Dermis microvascular lymphatic vessel endothelial cell (primary cell): ENCODE measurements at regions not wholly inside any gene's neighbourhood (a gene's known extent, or its start where the extent isn't known, plus 50 kb on each side); places are given as distances from the start of the nearest gene placed in this dataset.
"Not testable (repeated sequence)": the region's sequence is repeated elsewhere in the genome, so short reads cannot be mapped to it uniquely, and the experiment has no call there.

Source experiments
- DNase-seq, 2 donors: peaks; one replicate each; pipeline versions ENCODE4 v3.0.0 to v3.0.0-alpha.2; 2010; ENCODE audit warnings: low read depth in 2 of 2

DNA sequence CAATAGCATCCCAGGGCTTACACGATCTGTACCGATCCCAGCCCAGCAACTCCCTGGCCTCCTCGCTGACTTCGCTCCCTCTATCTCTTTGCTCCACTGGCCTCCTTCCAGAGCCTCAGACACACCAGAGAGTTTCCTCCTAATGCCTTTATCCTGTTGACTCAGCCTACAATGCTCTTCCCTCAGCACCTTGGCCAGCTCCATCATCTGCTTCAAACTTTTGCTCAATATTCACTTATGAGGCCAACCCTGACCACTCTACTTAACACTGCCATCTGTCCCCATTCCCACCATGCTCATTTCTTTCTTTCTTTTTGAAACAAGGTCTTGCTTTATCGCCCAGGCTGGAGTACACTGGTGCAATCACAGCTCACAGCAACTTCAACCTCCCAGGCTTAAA, 180.9 kb downstream of the CEP170 start:
- not testable (repeated sequence) for DNase-seq

DNA sequence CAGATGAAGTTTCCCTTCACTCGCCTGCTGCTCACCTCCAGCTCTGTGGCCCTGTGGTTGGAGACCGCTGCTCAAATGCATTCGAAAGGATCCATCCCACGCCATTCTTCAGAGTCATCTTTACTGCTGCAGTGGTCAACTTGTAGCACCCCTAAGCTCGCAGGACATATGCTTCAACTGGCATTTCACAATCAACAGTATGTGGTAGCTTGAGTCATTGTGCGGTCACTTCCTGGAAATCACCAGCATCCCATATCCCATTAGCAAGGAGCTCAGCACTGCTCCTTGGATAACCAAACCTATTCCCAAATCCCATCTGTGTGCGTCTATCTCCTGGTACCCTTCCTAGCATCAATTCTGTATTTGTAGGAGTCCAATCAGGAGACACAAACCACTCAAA, 188.0 kb downstream of the CEP170 start:
- not testable (repeated sequence) for DNase-seq

DNA sequence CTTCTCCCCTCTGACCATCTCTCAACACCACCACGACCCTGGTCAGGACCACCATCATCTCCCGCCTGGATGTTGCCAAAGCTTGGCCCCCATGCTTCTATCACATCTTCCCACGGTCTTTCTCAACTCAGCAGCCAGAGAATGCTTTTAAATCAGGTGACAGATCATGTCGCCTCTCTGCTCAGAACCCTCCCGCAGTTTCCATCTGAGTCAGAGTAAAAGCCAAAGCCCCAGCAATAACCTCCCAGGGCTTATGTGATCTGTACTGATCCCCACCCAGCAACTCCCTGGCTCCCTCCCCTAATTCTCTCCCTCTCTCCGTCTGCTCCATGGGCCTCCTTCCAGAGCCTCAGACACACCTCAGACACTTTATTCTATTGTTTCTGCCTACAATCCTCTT, 193.1 kb downstream of the CEP170 start:
- DNase-seq: not testable (repeated sequence)

DNA sequence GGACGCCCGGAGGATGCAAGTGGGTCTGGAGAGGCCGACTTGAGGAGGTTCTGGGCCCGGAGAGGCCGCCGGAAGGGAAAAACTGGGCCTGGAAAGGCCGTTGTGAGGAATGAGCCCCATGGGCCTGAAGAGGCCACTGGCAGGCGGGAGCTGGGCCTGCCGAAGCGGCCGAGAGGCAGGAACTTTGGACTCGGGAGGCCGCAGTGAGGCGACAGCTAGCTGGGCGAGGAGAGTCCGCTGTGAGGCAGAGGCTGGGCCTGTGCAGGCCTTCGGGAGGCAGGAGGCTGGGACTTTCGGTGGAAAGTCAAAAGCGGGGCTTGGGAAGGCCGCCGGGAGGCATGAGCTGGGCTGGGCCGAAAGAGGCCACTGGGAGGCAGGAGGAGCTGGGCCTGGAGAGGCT, 199.6 kb downstream of the CEP170 start:
- not testable (repeated sequence) for DNase-seq

DNA sequence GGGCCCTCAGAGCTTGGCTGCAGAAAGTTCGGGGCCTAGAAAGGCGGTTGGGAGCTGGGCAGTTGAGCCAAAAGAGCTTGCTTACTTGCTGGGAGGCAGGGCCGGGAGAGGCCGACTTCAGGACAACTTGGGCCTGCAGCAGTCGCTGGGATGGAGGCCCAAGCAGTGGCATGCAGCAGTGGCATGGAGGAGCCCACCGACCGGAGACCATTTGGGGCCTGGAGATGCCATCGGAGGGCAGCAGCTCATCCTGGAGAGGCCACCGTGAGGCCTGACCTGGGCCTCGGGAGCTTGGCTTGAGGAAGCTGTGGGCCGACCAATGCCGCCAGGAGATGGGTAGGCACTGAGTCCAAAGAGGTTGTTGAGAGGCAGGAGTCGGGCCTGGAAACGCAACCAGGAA, 200.0 kb downstream of the CEP170 start:
- DNase-seq: not testable (repeated sequence)

DNA sequence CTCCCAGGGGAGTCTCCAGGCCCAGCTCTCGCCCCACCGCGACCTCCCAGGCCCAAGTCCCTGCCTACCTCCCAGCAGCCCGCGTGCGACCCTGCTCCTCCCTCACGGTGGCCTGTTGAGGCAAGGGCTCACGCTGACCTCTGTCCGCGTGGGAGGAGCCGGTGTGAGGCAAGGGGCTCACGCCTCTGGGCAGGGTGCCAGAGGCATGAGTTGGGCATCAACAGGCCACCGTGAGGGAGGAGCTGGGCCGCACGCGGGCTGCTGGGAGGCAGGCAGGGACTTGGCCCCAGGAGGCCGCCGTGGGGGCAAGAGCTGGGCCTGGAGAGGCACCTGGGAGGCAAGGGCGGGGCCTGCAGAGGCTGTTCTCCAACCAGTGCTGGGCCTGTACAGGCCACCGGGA, 200.4 kb downstream of the CEP170 start:
- DNase-seq: not testable (repeated sequence)

DNA sequence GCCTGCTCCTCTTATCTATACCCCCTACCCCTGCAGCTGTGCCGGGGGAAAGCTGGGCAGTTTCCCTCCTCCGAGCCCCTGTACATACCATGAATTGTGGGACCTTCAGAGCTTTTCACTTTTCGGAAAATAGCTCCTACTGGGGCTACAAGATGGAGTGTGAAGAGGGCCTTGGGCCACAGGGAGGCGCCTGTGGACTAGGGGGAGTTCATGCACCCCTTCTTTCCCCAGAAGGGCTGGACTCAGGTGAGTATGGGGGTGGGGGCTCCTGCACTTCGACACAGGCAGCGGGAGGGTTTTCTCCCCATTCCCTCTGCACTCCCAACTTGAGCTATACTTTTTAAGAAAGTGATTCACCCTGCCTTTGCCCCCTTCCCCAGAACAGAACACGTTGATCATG, 202.0 kb downstream of the CEP170 start:
- DNase-seq: not testable (repeated sequence)

DNA sequence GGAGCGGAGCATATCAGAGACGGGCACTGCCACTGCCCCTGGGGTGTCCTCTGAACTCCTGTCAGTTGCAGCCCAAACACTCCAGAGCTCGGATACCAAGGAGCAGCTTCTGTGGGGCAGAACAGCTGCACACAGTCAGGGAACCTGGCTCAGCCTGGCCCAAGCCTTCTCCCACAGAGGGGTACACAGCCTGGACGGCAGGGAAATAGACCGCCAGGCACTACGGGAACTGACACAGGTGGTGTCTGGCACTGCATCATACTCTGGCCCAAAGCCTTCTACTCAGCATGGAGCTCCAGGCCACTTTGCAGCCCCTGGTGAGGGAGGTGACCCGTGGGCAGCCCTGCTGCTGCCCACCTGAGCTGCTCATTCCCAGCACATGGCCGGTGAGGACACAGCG, 204.5 kb downstream of the CEP170 start:
- DNase-seq: not testable (repeated sequence)

DNA sequence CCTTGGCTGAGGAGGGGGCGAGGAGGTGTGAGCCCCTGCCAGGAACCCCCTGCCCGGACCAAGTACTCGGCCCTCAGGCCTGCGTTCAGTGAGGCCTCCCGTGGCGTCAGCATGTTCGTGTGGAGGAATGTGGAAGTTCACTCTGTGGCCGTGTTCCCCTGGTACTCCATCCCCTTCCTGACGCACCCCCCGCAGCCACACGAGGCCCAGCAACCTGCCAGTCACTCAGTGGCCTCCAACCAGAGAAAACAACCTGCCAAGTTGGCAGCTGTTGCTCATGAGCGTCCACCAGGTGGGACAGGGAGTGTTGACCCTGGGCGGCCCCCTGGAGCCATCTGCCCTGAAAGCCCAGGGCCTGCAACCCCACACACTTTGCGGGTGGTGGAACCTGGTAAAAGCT, 205.4 kb downstream of the CEP170 start:
- DNase-seq: not testable (repeated sequence)

DNA sequence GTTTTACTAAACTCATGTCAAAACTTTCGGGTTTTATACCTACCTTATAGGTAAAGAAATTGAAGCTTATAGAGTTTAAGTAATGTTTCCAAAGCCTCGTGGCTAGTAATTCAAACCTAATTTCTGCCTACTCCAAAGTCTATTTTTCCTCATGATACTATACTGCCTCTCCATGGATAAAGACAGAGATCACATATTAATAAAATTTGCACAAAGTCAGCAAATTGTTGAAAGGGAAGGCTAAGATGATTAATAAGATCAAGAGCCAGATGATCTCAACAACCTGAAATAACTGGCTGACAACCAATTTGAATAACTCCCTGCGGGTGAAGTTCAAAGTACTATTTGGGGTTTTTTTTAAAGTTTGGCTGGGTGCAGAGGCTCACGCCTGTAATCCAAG, 233.7 kb downstream of the CEP170 start:
- DNase-seq: not testable (repeated sequence)

DNA sequence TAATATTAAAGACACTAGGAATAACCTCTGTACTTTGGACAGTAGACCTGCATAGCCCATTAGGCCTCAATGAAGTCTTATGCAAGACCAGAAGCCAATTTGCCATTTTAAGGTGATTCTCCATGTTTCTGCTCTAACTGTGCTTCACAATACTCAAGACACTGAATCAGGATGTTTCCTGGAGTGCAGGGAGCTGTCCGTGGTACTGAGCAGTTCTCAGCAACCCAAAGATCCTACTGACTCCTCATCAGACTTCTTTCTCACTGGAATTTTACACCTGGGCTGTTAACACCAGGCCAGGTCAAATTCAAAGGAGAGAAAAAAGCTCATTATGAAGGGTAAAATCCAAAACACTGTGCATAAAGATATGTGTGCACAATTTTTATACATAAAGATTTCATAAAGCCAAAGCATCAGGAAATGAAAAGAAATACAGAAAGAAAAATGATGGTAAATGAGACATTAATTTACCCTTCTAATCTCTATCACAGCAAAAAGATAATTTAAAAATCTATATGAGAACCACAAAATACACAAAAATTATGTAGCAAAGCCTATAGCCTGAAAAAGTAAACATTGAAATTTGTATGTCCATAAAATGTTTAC, 235.9 kb downstream of the CEP170 start:
- not testable (repeated sequence) for DNase-seq

DNA sequence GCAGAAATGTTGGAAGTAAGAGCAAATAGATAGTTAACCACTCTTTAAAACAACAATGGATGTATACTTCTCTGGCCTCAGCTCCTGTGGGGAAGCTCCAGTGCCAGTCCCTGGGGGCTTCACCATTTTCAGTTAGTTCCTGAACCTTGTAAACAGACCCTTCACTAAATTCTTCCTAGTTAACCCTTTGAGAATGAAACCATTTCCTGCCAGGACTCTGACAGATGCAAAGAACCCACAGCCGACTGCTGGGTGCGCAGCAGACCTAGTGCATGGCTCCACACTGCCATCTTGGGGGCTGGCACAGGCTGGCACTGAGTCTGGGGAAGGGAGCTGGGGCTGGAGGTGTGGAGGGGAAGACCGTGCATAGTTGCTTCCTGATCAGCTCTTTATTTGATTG, 244.4 kb downstream of the CEP170 start:
- DNase-seq: not testable (repeated sequence)

DNA sequence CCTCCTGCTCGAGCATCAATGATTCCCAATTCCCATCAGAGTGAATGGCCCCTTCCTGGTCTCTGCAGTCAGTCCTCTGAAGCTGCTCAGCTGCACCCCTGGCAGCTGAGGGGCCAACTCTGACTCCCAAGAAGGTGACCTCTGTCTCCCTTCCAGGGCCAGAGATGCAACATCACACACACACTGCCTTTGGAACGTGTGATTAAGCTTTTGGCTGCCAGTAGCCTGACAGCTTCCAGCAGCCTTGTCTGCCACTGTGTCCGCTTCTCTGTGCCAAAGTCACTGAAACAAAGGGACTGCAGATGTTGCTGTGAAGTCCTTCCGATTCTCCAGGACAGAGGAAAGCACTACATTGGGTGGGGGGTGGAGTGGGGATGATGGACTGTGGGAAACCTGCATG, 254.1 kb downstream of the CEP170 start:
- not testable (repeated sequence) for DNase-seq

DNA sequence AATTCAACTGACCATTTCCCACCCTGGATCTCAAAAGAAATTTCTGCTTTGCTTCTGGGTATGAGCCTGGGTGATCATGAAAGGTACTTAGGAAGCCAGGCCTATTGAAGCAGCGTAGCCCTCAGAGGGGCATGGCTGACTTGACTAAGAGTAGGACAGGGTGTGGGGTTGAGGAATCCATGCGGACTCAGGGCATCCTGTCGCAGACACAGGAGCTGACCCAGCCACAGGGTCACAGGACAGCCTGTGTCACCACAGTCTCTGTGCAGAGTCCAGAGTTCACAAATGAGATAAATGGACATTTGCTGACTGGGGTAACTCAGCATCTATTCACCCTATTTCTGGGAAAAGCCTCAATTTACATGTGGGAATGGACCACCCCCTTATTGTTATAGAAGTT, 262.3 kb downstream of the CEP170 start:
- not testable (repeated sequence) for DNase-seq

DNA sequence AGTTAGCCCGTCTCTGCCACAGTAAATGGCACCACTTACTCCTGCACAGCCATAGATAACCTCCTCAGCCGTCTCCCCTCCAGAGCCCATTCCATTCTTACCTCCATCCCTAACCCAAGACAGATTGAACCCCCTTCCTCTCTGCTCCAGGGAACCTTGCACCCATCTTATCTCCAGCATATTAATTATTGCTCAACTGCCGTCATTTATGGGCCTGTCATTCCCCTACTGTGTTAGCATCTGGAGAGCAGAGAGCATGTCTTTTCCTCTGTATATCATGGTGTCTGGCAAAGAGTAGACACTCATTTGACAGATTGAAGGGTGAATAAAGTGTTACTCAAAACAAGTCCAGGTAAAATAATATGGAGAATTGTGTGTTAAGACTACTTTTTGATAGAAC, 270.0 kb downstream of the CEP170 start:
- not testable (repeated sequence) for DNase-seq

DNA sequence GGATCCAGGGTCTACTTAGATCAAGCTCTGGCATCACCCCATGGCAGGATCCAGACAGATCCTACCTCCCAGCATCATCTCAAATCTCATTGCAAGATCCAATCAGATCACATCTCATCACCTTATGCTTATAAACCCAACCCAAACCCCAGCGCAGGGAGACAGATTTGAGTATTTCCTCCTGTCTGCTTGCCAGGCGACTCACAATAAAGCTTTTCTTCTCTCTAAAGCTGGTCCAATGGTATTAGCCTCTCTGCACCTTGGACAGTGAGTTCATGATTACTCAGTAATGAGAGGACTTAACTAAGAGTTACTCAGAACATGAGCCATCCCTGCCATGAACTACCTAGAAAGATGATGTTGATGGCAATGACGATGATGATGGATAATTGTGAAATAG, 281.7 kb downstream of the CEP170 start:
- not testable (repeated sequence) for DNase-seq

DNA sequence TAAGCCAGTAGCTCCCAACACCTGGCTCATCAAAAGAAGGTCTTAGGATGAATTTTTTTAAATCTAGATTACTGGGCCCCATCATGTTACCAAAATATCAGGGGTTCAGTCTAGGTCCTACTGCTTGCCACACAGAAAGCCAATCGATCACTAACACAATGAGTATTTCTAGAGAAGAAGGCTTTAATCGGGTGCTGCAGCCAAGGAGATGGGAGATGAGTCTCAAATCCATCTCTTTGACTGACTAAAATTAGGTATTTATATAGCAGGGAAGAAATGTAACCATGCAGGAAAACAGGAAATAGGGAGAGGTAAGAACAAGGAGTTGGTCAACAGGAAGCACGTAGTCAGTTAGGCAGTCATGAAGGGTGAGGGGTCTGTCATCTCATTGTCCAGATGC, 288.2 kb downstream of the CEP170 start:
- DNase-seq: no peak

DNA sequence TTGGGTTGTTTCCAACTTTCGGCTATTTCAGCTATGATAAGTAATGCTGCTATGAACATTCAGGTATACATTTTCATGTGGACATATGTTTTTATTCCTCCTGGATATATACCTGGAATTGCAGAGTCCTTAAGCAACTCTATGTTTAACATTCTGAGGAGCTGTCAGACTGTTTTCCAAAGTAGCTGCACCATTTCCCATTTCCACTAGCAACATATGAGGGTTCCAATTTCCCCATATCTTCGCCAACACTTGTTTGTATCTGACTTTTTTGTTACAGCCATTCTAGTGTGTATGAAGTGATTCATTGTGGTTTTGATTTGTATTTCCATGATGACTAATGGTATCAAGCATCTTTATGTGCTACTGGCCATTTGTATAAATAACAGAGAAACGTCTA, 295.7 kb downstream of the CEP170 start:
- DNase-seq: not testable (repeated sequence)

DNA sequence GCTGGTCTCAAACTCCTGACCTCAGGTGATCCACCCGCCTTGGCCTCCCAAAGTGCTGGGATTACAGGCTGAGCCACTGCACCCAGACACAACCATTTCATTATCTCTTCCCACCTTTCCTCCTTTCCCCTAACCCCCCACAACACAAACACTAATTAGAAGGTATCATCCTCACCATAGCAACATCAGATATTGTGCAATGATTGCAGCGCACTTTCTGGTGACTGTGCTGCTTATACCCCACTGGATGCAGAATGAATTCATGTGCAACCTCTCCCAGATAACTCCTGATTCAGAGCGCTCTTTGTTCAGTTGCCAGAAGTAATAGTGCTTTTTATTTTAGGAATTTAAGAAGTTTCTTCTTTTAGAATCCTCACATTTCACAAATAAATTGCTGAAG, 300.1 kb downstream of the CEP170 start:
- not testable (repeated sequence) for DNase-seq

DNA sequence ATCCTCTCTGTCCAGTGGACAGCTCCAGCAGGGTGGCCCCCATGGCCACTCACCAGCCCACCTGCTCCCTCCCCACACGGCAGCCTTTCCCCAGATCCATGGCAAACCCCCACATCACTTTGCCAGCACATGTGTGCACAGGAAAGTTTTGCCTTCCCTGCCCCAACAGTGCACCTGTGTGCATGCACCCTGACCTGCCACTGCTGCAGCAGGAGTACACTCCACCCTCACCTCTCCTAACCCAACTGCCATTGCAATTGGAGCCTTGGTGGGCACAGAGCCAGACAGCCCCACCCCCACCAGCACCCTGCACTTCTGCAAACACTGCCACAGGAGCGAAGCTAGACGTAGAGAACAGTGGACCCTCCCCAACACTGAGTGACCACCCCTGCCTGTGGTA, 308.9 kb downstream of the CEP170 start:
- DNase-seq: no peak

DNA sequence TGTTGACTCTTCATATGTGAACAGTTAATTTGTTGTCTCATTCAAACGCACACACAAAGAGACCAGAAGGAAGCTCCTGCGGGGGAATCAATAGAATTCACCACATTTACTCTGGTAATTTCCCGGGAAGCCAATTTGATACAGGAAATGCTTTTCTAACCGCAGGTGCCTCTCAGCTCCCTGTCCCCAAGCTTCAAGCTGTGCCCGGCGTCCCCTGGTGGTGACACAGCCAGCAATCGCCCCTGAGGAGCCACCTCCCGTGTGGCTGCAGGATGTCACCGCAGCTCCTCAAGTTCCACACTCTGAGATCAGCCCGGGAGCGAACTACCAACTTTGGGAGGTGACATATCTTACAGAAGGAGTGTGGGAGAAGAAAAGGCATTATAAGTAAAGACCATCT, 318.4 kb downstream of the CEP170 start:
- DNase-seq: not testable (repeated sequence)

DNA sequence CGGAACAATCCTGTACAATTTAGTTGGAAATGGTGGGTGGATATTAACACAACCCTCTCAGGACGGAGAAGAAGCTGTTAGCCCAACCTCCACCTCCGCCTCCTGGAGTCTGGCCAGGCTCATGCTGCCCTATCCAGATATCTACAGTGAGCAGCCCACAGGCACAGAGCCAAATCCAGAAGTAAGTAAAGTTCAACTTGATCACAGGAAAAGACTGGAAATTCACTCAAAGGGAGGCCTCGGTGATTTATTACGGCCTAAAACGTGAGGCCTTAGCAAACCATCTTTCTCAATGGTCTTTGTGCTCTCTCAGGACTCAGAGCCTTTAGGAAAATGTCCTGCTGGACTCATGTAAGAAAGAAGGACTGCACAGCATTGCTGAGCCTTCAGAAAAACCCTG, 330.4 kb downstream of the CEP170 start:
- not testable (repeated sequence) for DNase-seq

DNA sequence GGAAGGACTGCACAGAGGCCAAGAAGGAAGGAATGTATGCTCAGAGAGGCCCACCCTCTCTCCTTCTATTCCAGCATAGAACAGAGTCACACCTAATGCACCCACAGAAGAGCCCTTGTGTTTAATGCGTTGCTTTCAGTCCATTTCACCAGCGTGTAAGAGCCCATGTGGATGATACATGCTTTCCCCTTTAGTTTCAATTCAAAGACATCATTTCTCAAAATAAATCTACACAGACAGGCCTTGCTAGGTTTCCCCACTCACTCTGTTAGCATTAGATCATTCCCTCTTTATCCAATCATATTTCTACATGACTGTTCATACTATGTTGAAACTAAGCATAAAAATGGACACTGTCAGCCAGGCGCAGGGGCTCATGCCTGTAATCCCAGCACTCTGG, 331.5 kb downstream of the CEP170 start:
- DNase-seq: not testable (repeated sequence)

DNA sequence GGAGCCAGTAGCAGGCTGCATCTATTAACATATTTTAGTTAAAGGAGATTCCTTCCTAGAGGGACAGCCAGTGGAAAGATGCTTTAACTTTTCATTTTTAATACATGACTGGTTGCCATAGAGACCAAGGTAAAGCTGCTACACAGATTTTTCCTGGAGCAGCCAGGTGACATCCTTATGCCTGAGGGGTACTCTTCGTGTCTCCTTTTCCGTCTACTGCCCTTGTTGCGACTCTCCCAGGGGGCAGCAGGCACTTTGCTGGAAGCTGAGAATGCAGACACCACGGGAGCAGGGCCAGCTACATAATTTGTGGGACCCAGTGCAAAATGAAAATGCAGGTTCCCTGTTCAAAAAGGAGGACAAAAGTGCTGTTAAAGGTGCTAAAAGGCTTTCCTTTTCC, 340.4 kb downstream of the CEP170 start:
- not testable (repeated sequence) for DNase-seq
